K562 (cell line): ENCODE measurements at regions not wholly inside any gene's neighbourhood (a gene's known extent, or its start where the extent isn't known, plus 50 kb on each side); places are given as distances from the start of the nearest gene placed in this dataset.

ENCODE experiments used
- ATAC-seq: fragments of 200-7000 bp; cut with Tn5 transposase; 3 replicates; pipeline ENCODE4 v1.9.1; 2020; ENCODE audit warnings: moderate library complexity
- BruUV-seq: library from RNA; stranded (reverse); fragments of 400-500 nt; replicated peaks from 2 replicates; lab custom pipeline; 2021; lab: Mats Ljungman, UMichigan
- CTCF ChIA-PET: fragments of 300-600 bp; formaldehyde crosslinking; extraction: SDS; loops from one replicate; lab custom pipeline; 2021; ENCODE audit warnings: low intra/inter-chr PET ratio; lab: Yijun Ruan, JAX
- POLR2A ChIA-PET: fragments of 300-600, 350-650 bp; sonication (Branson Sonifier 250); formaldehyde crosslinking; extraction: SDS; loops from one replicate; lab custom pipeline; 2021; ENCODE audit warnings: antibody characterized with exemption, inconsistent platforms; lab: Yijun Ruan, JAX
- DNase-seq, 4 experiments: peaks; one replicate each; pipeline versions ENCODE4 v3.0.0 to v3.0.0-alpha.2; 2011 to 2018; ENCODE audit warnings: low spot score in 3 of 4, mixed read lengths in 3 of 4; ENCODE audit errors: extremely low read depth in 1 of 4
- FAIRE-seq: peaks from 2 replicates; lab custom pipeline; 2011; peaks lifted over from hg19 to GRCh38; lab: Jason Lieb, UNC
- H2AFZ ChIP-seq: 2 replicates; pipeline ENCODE4 v1.6.0; 2011; ENCODE audit warnings: low read depth, low read length, control low read depth, inconsistent platforms
- H3K27ac ChIP-seq: fragments of 200-600 bp; 3 replicates; pipeline ENCODE4 v1.8.0; 2011; ENCODE audit warnings: low read depth, mild to moderate bottlenecking, control low read depth, inconsistent platforms, low read length, moderate library complexity, mixed read lengths; ENCODE audit errors: extremely low read depth
- H3K27me3 ChIP-seq, 2 experiments: fragments of 300-600 bp in 1 of 2; 2 replicates in 1 of 2; 3 replicates in 1 of 2; pipeline versions ENCODE4 v1.6.0 to v1.8.0; 2011; ENCODE audit warnings: inconsistent platforms in 2 of 2, low read length in 2 of 2, mild to moderate bottlenecking in 1 of 2, mixed read lengths in 1 of 2, moderate library complexity in 1 of 2; ENCODE audit not compliant: control insufficient read depth in 2 of 2, insufficient read depth in 2 of 2
- H3K36me3 ChIP-seq: fragments of 300-600 bp; 3 replicates; pipeline ENCODE4 v1.8.0; 2011; ENCODE audit warnings: mild to moderate bottlenecking, low read length, inconsistent platforms; ENCODE audit not compliant: control insufficient read depth, insufficient read depth
- H3K4me1 ChIP-seq, 2 experiments: fragments of 200-600 bp in 1 of 2; replicated peaks in 1 of 2; 2 replicates in 1 of 2; 3 replicates in 1 of 2; pipeline versions ENCODE4 v1.5.1 to v1.8.0; 2011; ENCODE audit warnings: inconsistent platforms in 2 of 2, low read length in 2 of 2, mild to moderate bottlenecking in 1 of 2, mixed read lengths in 1 of 2, moderate library complexity in 1 of 2; ENCODE audit not compliant: control insufficient read depth in 2 of 2, insufficient read depth in 2 of 2
- H3K4me2 ChIP-seq: 2 replicates; pipeline ENCODE4 v1.6.1; 2011; ENCODE audit warnings: low read length, control low read depth, inconsistent platforms, mixed read lengths; ENCODE audit not compliant: insufficient read depth
- H3K4me3 ChIP-seq: fragments of 200-600 bp; sonication (generic), shearing (Covaris generic); 2 replicates; pipeline ENCODE4 v1.5.1; 2016; ENCODE audit warnings: control low read depth, inconsistent platforms
- H3K79me2 ChIP-seq: fragments of 200-600 bp; 3 replicates; pipeline ENCODE4 v1.8.0; 2011; ENCODE audit warnings: low read length, inconsistent platforms; ENCODE audit not compliant: control insufficient read depth, insufficient read depth
- H3K9ac ChIP-seq, 2 experiments: 2 replicates each; pipeline versions ENCODE4 v1.6.0 to v1.6.1; 2011; ENCODE audit warnings: low read depth in 2 of 2, low read length in 2 of 2, control low read depth in 1 of 2, inconsistent platforms in 1 of 2, mild to moderate bottlenecking in 1 of 2, mixed read lengths in 1 of 2; ENCODE audit not compliant: insufficient read depth in 1 of 2
- H3K9me1 ChIP-seq: one replicate; pipeline ENCODE4 v1.6.0; 2011; ENCODE audit warnings: inconsistent platforms, mild to moderate bottlenecking, low read length, moderate library complexity; ENCODE audit not compliant: control insufficient read depth, insufficient read depth
- H3K9me3 ChIP-seq: replicated peaks from 2 replicates; pipeline ENCODE4 v1.5.1; 2011; ENCODE audit warnings: low read depth, low read length, inconsistent platforms; ENCODE audit not compliant: control insufficient read depth, insufficient read depth
- H4K20me1 ChIP-seq: replicated peaks from 2 replicates; pipeline ENCODE4 v1.6.1; 2011; ENCODE audit warnings: low read length, inconsistent platforms, mixed read lengths; ENCODE audit not compliant: control insufficient read depth, insufficient read depth
- ESRRA ChIP-seq: fragments of 450-650 bp; IDR thresholded peaks from 2 replicates; pipeline ENCODE4 v1.6.1; 2014; ENCODE audit warnings: low read depth, mild to moderate bottlenecking, moderate library complexity, borderline replicate concordance
- KAT2B ChIP-seq: IDR thresholded peaks from one replicate; pipeline ENCODE4 v1.6.1; 2012; ENCODE audit warnings: low read depth, mild to moderate bottlenecking, control low read depth, inconsistent platforms, low read length, moderate library complexity
- MAFG ChIP-seq: fragments of 450-650 bp; conservative IDR thresholded peaks from 2 replicates; pipeline ENCODE4 v1.6.1; 2016; ENCODE audit warnings: missing genetic modification characterization, missing compliant biosample characterization
- MCM5 ChIP-seq: fragments of 450-650 bp; IDR thresholded peaks from 2 replicates; pipeline ENCODE4 v1.6.1; 2016; ENCODE audit warnings: low read depth
- POLR2AphosphoS2 ChIP-seq: IDR thresholded peaks from 2 replicates; pipeline ENCODE4 v1.6.1; 2012; ENCODE audit warnings: low read length, improper control_type of control experiment
- RBM25 ChIP-seq: fragments of 200-400 bp; formaldehyde crosslinking; IDR thresholded peaks from 2 replicates; pipeline ENCODE4 v1.6.1; 2018; ENCODE audit warnings: low read length, low read depth, moderate library complexity; ENCODE audit not compliant: severe bottlenecking
- SMARCA4 ChIP-seq: fragments of 450-650 bp; IDR thresholded peaks from 2 replicates; pipeline ENCODE4 v1.6.1; 2016
- SMC3 ChIP-seq: conservative IDR thresholded peaks from 2 replicates; pipeline ENCODE4 v1.6.1; 2011; ENCODE audit warnings: low read depth, low read length, improper control_type of control experiment; ENCODE audit not compliant: insufficient read depth
- SUPT5H ChIP-seq: fragments of 450-650 bp; IDR thresholded peaks from 2 replicates; pipeline ENCODE4 v1.6.1; 2016
- TAF1 ChIP-seq: IDR thresholded peaks from 2 replicates; pipeline ENCODE4 v1.6.1; 2011; ENCODE audit warnings: mild to moderate bottlenecking, low read length, moderate library complexity; ENCODE audit not compliant: insufficient read depth, control insufficient read depth, severe bottlenecking; ENCODE audit errors: extremely low read depth
- TGIF2 ChIP-seq: sonication (generic); formaldehyde crosslinking; IDR thresholded peaks from 2 replicates; pipeline ENCODE4 v1.8.1; 2022; ENCODE audit warnings: mild to moderate bottlenecking, missing genetic modification reagents, moderate library complexity
- ZNF408 ChIP-seq: fragments of 250-450 bp; sonication (Bioruptor Pico); IDR thresholded peaks from 2 replicates; pipeline ENCODE4 v1.4.0; 2020; ENCODE audit warnings: low read depth, mild to moderate bottlenecking, moderate library complexity
- ZNF785 ChIP-seq: fragments of 250-450 bp; sonication (Bioruptor Pico); IDR thresholded peaks from 2 replicates; pipeline ENCODE4 v1.4.0; 2020; ENCODE audit warnings: mild to moderate bottlenecking
- WGBS: fragments of 100-300 bp; shearing (Covaris generic); methylation state at CpG from one replicate; pipeline ENCODE4 v1.1.6; 2016; ENCODE audit warnings: low coverage, mixed read lengths; ENCODE audit not compliant: insufficient coverage; ENCODE audit errors: missing lambda C conversion rate; 5-methylcytosine and 5-hydroxymethylcytosine counted together
- in situ Hi-C: fragments of 300-500 bp; cut with MboI; formaldehyde crosslinking; loops from 4 replicates; pipeline ENCODE4 v1.15.0; 2018; ENCODE audit warnings: inconsistent platforms, mixed read lengths
- intact Hi-C: fragments of 100-400 bp; cut with micrococcal nuclease; formaldehyde crosslinking; loops from 2 replicates; pipeline ENCODE4 v1.14.2; 2022
- TF ChIP-seq, protein P1 (sequence below): IDR thresholded peaks from 3 replicates; pipeline ENCODE4 v1.6.1; 2011; ENCODE audit warnings: borderline replicate concordance, mild to moderate bottlenecking; ENCODE audit not compliant: insufficient read length, insufficient read depth

- ATAC-seq, result no peak
- H3K4me3 ChIP-seq, result no peak overlapping the region
- no peak for TF ChIP-seq SMARCA4
- TF ChIP-seq, protein P1, sequence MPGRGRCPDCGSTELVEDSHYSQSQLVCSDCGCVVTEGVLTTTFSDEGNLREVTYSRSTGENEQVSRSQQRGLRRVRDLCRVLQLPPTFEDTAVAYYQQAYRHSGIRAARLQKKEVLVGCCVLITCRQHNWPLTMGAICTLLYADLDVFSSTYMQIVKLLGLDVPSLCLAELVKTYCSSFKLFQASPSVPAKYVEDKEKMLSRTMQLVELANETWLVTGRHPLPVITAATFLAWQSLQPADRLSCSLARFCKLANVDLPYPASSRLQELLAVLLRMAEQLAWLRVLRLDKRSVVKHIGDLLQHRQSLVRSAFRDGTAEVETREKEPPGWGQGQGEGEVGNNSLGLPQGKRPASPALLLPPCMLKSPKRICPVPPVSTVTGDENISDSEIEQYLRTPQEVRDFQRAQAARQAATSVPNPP, result no peak
- no peaks in the 10 kb centered on the region for H3K9me3 ChIP-seq
- in situ Hi-C loops, result no loop called here
- no peaks in the 10 kb centered on the region for H3K79me2 ChIP-seq
- no peaks in the 10 kb centered on the region for H3K9me1 ChIP-seq
- POLR2A ChIA-PET, result no interaction called here
- no peak overlapping the region for H3K9ac ChIP-seq
- no peaks in the 10 kb centered on the region for H4K20me1 ChIP-seq
- CTCF ChIA-PET, result no interaction called here
- DNase-seq, result no peak
- no peak overlapping the region for H3K4me2 ChIP-seq
- no peak for FAIRE-seq
- no TSS peak for BruUV-seq
- H2AFZ ChIP-seq, result no peak overlapping the region
- H3K4me1 ChIP-seq, result no peaks in the 10 kb centered on the region
- intact Hi-C loops, result no loop called here
- no peaks in the 10 kb centered on the region for H3K36me3 ChIP-seq
- H3K27me3 ChIP-seq, result no peaks in the 10 kb centered on the region
- no peak overlapping the region for H3K27ac ChIP-seq
- WGBS, result 0% methylated on average over 1 of the region's 1 CpG
These were observed 165.6 kb upstream of the CCDC54 start for GRCh38 chr3:107211608-107212007.

GRCh38 chr3:107212618-107213017 is 164.6 kb upstream of the CCDC54 start:
- FAIRE-seq, result no peak
- POLR2A ChIA-PET, result no interaction called here

More at GRCh38 chr3:107212618-107213017, 164.6 kb upstream of the CCDC54 start:
- TF ChIP-seq ZNF785, result no peak
- no peak for TF ChIP-seq KAT2B
- TF ChIP-seq TAF1, result no peak
- TF ChIP-seq SMC3, result no peak
- TF ChIP-seq MAFG (tag), result no peak
- no peak for TF ChIP-seq ESRRA
- TF ChIP-seq MCM5, result no peak
- TF ChIP-seq RBM25, result no peak
- no peak for TF ChIP-seq SUPT5H
- TF ChIP-seq TGIF2, result no peak
- TF ChIP-seq ZNF408 (CRISPR knock-in tag), result no peak
- no peak for TF ChIP-seq POLR2AphosphoS2
- H3K4me2 ChIP-seq, result no peak overlapping the region
- in situ Hi-C loops (no loop called here), intact Hi-C loops (no loop called here)
- no peaks in the 10 kb centered on the region for H4K20me1 ChIP-seq
- H3K4me3 ChIP-seq, result no peak overlapping the region
- H3K9me3 ChIP-seq, result no peaks in the 10 kb centered on the region
- H3K9ac ChIP-seq, result no peak overlapping the region
- H3K4me1 ChIP-seq, result no peaks in the 10 kb centered on the region
- CTCF ChIA-PET, result no interaction called here
- no peak for ATAC-seq
- H3K27me3 ChIP-seq, result no peaks in the 10 kb centered on the region
- H3K36me3 ChIP-seq, result no peaks in the 10 kb centered on the region
- no peaks in the 10 kb centered on the region for H3K9me1 ChIP-seq
- no peak overlapping the region for H3K27ac ChIP-seq
- H3K79me2 ChIP-seq, result no peaks in the 10 kb centered on the region
- H2AFZ ChIP-seq, result no peak overlapping the region
- no TSS peak for BruUV-seq
- WGBS, result 0% methylated on average over 3 of the region's 3 CpGs
- no peak for DNase-seq
